ENCODE measurements at regions not wholly inside any gene's neighbourhood (a gene's known extent, or its start where the extent isn't known, plus 50 kb on each side); places are given as distances from the start of the nearest gene placed in this dataset.
A peak's percentile ranks its signal among the peaks of the same experiment; 100 is the strongest.

DNA sequence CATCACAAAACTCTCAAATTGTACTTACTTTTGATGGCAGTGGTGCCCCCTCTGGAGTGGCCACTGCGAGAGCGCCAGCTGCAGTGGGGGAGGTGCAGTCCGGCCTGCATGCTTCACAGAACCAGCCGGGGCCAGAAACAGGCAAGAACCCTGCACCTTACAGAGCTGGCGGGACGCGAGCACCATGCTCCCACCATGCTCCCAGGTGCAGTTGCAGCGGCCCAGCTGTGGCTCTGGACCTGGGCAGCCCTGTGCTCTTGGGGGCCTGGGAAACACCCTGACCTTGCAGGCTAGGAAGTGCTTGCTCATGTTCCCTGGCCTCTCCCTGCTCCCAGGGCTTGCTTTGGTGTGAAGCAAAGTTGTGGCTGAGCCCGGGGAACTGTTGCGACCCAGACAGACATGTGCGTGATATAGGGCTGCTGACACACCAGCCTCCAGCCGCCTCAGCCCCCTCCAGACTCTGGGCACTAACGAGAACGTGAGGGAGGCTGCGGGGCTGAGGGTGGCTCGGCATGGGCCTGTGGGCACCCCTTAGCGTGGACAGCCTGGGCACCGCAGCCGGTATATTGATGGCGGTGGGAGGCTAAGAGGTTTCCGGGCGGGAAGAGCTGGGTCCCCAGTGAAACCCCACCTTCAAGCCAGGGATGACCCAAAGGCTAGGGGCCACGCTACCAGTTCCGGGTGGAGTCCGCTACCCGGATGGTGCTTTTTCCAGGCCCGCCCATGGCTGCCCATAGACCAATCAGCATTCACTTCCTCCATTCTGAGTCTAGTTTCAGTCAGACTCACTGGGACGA lies 1809.9 kb upstream of the ACO1 start:
- no peak for TF ChIP-seq CTCF (IDR thresholded peaks at IDR 0.05)
- Histone ChIP-seq H3K4me3 (no peak overlapping the region), H3K27ac (no peak overlapping the region), H3K27me3 (no peaks in the 10 kb centered on the region), H3K4me1 (no peaks in the 10 kb centered on the region), H3K9me3 (peaks cover 0 to 16% of the 10 kb centered on the region in 2 donors), H3K36me3 (no peaks in the 10 kb centered on the region)
- ATAC-seq, result no peak
- intact Hi-C loops (cut with DNase I), result no loop called here
- DNase-seq, result peak in 1 of 4 donors; percentile 66

DNA sequence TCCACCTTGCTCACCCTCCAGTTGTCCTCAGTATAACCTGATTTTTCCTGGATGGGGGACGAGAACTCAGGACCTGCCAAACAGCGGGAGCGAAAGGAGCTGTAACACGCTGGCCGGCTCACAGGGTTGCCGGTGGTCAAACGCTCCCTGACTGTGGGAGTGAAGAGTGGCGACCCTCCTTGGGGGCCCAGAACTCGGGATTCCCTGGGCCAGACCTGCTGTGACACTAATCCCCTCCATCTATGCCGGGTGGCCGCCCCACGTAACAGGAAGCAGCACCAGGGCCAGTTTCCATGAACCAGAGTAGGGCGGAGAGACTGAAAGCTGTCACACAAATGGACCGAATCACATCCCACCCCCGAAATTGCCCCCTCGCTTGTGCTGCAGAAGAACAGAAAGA lies 1809.2 kb upstream of the ACO1 start:
- peak in 1 of 4 donors; percentile 45 for DNase-seq
- TF ChIP-seq CTCF (IDR thresholded peaks at IDR 0.05), result no peak
- Histone ChIP-seq H3K27ac (no peak overlapping the region), H3K4me3 (no peak overlapping the region), H3K36me3 (no peaks in the 10 kb centered on the region), H3K4me1 (no peaks in the 10 kb centered on the region), H3K9me3 (peaks cover 0 to 16% of the 10 kb centered on the region in 2 donors), H3K27me3 (no peaks in the 10 kb centered on the region)
- no peak for ATAC-seq
- intact Hi-C loops (cut with DNase I), result no loop called here

DNA sequence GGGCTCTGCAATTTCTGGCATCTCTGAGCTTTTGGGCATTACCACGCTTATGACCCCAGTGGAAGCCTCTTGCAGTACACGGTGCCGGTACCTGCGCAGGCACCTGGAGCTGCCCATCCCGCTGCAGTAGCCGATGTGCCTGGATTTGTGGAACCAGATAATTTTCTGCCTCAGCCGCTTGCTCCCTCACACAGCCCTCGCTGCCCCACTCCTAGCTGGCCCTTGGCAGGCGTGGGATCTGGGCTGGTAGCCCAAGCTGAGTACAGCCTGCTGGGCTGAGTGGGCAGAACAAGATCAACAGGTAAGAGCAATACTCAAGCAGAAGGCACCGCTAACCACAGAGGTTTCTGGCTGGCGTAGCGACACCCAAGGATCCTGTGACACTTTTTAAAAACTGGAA lies 1808.8 kb upstream of the ACO1 start:
- no peaks in the 10 kb centered on the region for H3K36me3 ChIP-seq
- no peak overlapping the region for H3K27ac ChIP-seq
- TF ChIP-seq CTCF (IDR thresholded peaks at IDR 0.05), result no peak
- no peak overlapping the region for H3K4me3 ChIP-seq
- intact Hi-C loops (cut with DNase I), result no loop called here
- DNase-seq, result peak in 1 of 4 donors; percentile 60
- peaks cover 0 to 16% of the 10 kb centered on the region in 2 donors for H3K9me3 ChIP-seq
- H3K27me3 ChIP-seq, result no peaks in the 10 kb centered on the region
- H3K4me1 ChIP-seq, result no peaks in the 10 kb centered on the region
- ATAC-seq, result peak; percentile 21

- no peak for TF ChIP-seq CTCF (IDR thresholded peaks at IDR 0.05)
- no peak overlapping the region for H3K4me3 ChIP-seq
- H3K27me3 ChIP-seq, result no peaks in the 10 kb centered on the region
- no peaks in the 10 kb centered on the region for H3K4me1 ChIP-seq
- no peak overlapping the region for H3K27ac ChIP-seq
- intact Hi-C loops (cut with DNase I), result no loop called here
- DNase-seq, result no peak
- no peak for ATAC-seq
- H3K36me3 ChIP-seq, result no peaks in the 10 kb centered on the region
- peaks cover 0 to 9% of the 10 kb centered on the region in 2 donors for H3K9me3 ChIP-seq
Observed at GRCh38 chr9:30579810-30580209, 1804.6 kb upstream of the ACO1 start.

- Histone ChIP-seq H3K4me1 (no peaks in the 10 kb centered on the region), H3K4me3 (no peak overlapping the region), H3K27me3 (no peaks in the 10 kb centered on the region), H3K9me3 (peaks cover 0 to 2% of the 10 kb centered on the region in 2 donors), H3K27ac (no peak overlapping the region), H3K36me3 (no peaks in the 10 kb centered on the region)
- no peak for TF ChIP-seq CTCF (IDR thresholded peaks at IDR 0.05)
- ATAC-seq (no peak), DNase-seq (no peak)
- intact Hi-C loops (cut with DNase I), result no loop called here
Observed at GRCh38 chr9:30582240-30582639, 1802.2 kb upstream of the ACO1 start.
